ENCODE measurements at regions not wholly inside any gene's neighbourhood (a gene's known extent, or its start where the extent isn't known, plus 50 kb on each side); places are given as distances from the start of the nearest gene placed in this dataset.

- Mint-ChIP-seq H3K9me3 (ENCODE audit: unreplicated experiment) (no peaks in the 10 kb centered on the region), H3K27ac (ENCODE audit: unreplicated experiment) (no peak overlapping the region), H3K27me3 (ENCODE audit: insufficient read depth, unreplicated experiment) (peaks cover 4% of the 10 kb centered on the region), H3K4me1 (ENCODE audit: low read depth, unreplicated experiment) (no peaks in the 10 kb centered on the region), H3K36me3 (ENCODE audit: insufficient read depth, unreplicated experiment) (no peaks in the 10 kb centered on the region), H3K4me3 (ENCODE audit: unreplicated experiment) (no peak overlapping the region)
- H3K9me3 ChIP-seq, result no peaks in the 10 kb centered on the region
- intact Hi-C loops (cut with micrococcal nuclease; ENCODE audit: unreplicated experiment), result no loop called here
- H3K27me3 ChIP-seq (replicated peaks; ENCODE audit: control insufficient read depth, insufficient read depth, low read length), result no peaks in the 10 kb centered on the region
- BruUV-seq (replicated peaks), result no TSS peak
- H3K36me3 ChIP-seq (ENCODE audit: control insufficient read depth, insufficient read depth, low read length), result no peaks in the 10 kb centered on the region
- CTCF ChIA-PET, result no interaction called here
- no peak overlapping the region for H3K4me3 ChIP-seq (ENCODE audit: low read depth, low read length)
- POLR2A ChIA-PET, result no interaction called here
- no peak for DNase-seq
- H3K4me1 ChIP-seq, result no peaks in the 10 kb centered on the region
- TF ChIP-seq, protein P1, sequence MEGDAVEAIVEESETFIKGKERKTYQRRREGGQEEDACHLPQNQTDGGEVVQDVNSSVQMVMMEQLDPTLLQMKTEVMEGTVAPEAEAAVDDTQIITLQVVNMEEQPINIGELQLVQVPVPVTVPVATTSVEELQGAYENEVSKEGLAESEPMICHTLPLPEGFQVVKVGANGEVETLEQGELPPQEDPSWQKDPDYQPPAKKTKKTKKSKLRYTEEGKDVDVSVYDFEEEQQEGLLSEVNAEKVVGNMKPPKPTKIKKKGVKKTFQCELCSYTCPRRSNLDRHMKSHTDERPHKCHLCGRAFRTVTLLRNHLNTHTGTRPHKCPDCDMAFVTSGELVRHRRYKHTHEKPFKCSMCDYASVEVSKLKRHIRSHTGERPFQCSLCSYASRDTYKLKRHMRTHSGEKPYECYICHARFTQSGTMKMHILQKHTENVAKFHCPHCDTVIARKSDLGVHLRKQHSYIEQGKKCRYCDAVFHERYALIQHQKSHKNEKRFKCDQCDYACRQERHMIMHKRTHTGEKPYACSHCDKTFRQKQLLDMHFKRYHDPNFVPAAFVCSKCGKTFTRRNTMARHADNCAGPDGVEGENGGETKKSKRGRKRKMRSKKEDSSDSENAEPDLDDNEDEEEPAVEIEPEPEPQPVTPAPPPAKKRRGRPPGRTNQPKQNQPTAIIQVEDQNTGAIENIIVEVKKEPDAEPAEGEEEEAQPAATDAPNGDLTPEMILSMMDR (IDR thresholded peaks at IDR 0.05; ENCODE audit: insufficient read depth in 1 of 2, low read depth in 1 of 2, low read length in 1 of 2, severe bottlenecking in 1 of 2, unreplicated experiment in 1 of 2), result no peak
These were observed 332.4 kb downstream of the LIG4 start for GRCh38 chr13:107882708-107883560.

- ChIA-PET POLR2A (no interaction called here), CTCF (no interaction called here)
- Mint-ChIP-seq H3K27me3 (ENCODE audit: insufficient read depth, unreplicated experiment) (peaks cover 9% of the 10 kb centered on the region), H3K9me3 (ENCODE audit: unreplicated experiment) (no peaks in the 10 kb centered on the region), H3K36me3 (ENCODE audit: insufficient read depth, unreplicated experiment) (no peaks in the 10 kb centered on the region), H3K4me1 (ENCODE audit: low read depth, unreplicated experiment) (no peaks in the 10 kb centered on the region), H3K27ac (ENCODE audit: unreplicated experiment) (no peak overlapping the region), H3K4me3 (ENCODE audit: unreplicated experiment) (no peak overlapping the region)
- no peaks in the 10 kb centered on the region for H3K36me3 ChIP-seq (ENCODE audit: control insufficient read depth, insufficient read depth, low read length)
- H3K4me1 ChIP-seq, result no peaks in the 10 kb centered on the region
- no peaks in the 10 kb centered on the region for H3K27me3 ChIP-seq (replicated peaks; ENCODE audit: control insufficient read depth, insufficient read depth, low read length)
- intact Hi-C loops (cut with micrococcal nuclease; ENCODE audit: unreplicated experiment), result no loop called here
- TF ChIP-seq, protein P1 (IDR thresholded peaks at IDR 0.05; ENCODE audit: insufficient read depth in 1 of 2, low read depth in 1 of 2, low read length in 1 of 2, severe bottlenecking in 1 of 2, unreplicated experiment in 1 of 2), result no peak
- H3K4me3 ChIP-seq (ENCODE audit: low read depth, low read length), result no peak overlapping the region
- no peaks in the 10 kb centered on the region for H3K9me3 ChIP-seq
- BruUV-seq (replicated peaks), result no TSS peak
- DNase-seq, result no peak
These were observed 334.0 kb downstream of the LIG4 start for GRCh38 chr13:107881362-107881761.

GRCh38 chr13:107874456-107874855, 340.9 kb downstream of the LIG4 start:
- Histone ChIP-seq H3K4me1 (no peaks in the 10 kb centered on the region), H3K4me3 (ENCODE audit: low read depth, low read length) (no peak overlapping the region), H3K27me3 (replicated peaks; ENCODE audit: control insufficient read depth, insufficient read depth, low read length) (no peaks in the 10 kb centered on the region), H3K36me3 (ENCODE audit: control insufficient read depth, insufficient read depth, low read length) (no peaks in the 10 kb centered on the region), H3K9me3 (no peaks in the 10 kb centered on the region)
- Mint-ChIP-seq H3K4me3 (ENCODE audit: unreplicated experiment) (no peak overlapping the region), H3K4me1 (ENCODE audit: low read depth, unreplicated experiment) (no peaks in the 10 kb centered on the region), H3K36me3 (ENCODE audit: insufficient read depth, unreplicated experiment) (no peaks in the 10 kb centered on the region), H3K27me3 (ENCODE audit: insufficient read depth, unreplicated experiment) (peaks cover 11% of the 10 kb centered on the region), H3K27ac (ENCODE audit: unreplicated experiment) (no peak overlapping the region), H3K9me3 (ENCODE audit: unreplicated experiment) (no peaks in the 10 kb centered on the region)
- ChIA-PET POLR2A (no interaction called here), CTCF (no interaction called here)
- intact Hi-C loops (cut with micrococcal nuclease; ENCODE audit: unreplicated experiment), result no loop called here
- DNase-seq, result no peak
- BruUV-seq (replicated peaks), result no TSS peak
- TF ChIP-seq, protein P1 (IDR thresholded peaks at IDR 0.05; ENCODE audit: insufficient read depth in 1 of 2, low read depth in 1 of 2, low read length in 1 of 2, severe bottlenecking in 1 of 2, unreplicated experiment in 1 of 2), result no peak
